ENCODE measurements at regions not wholly inside any gene's neighbourhood (a gene's known extent, or its start where the extent isn't known, plus 50 kb on each side); places are given as distances from the start of the nearest gene placed in this dataset.

- Mint-ChIP-seq H3K27ac (peak overlapping the region; percentile 64), H3K4me3 (no peak overlapping the region), H3K4me1 (peaks cover 38% of the 10 kb centered on the region), H3K27me3 (no peaks in the 10 kb centered on the region), H3K9me3 (peaks cover 6% of the 10 kb centered on the region), H3K36me3 (ENCODE audit: low read depth) (peaks cover 2% of the 10 kb centered on the region)
- TF ChIP-seq CTCF (IDR thresholded peaks at IDR 0.05), result no peak
- POLR2A ChIA-PET, result no interaction called here
- DNase-seq, result no peak
- intact Hi-C loops (cut with micrococcal nuclease), result no loop called here
- CTCF ChIA-PET, result no interaction called here
- no peak for ATAC-seq (ENCODE audit: low read depth)
These were observed 107.9 kb downstream of the FHDC1 start for GRCh38 chr4:153044036-153044435.

- H3K27me3 Mint-ChIP-seq, result no peaks in the 10 kb centered on the region
- H3K27ac Mint-ChIP-seq, result peak overlapping the region; percentile 82
- ATAC-seq (ENCODE audit: low read depth), result peak; percentile 86
- no peak for TF ChIP-seq CTCF (IDR thresholded peaks at IDR 0.05)
- peaks cover 6% of the 10 kb centered on the region for H3K9me3 Mint-ChIP-seq
- H3K4me3 Mint-ChIP-seq, result peak overlapping the region; percentile 29
- H3K4me1 Mint-ChIP-seq, result peaks cover 45% of the 10 kb centered on the region
- POLR2A ChIA-PET, result interaction anchor here (0.7 kb wide), 1 partner anchor 1404 kb away, joined by 3 read pairs; no protein-coding TSS in a partner anchor
- intact Hi-C loops (cut with micrococcal nuclease), result no loop called here
- CTCF ChIA-PET, result interaction anchor here (1.0 to 2.1 kb wide), 3 partner anchors 37 to 40 kb away, joined by 3 to 6 read pairs (median 3); no protein-coding TSS in a partner anchor
- peaks cover 2% of the 10 kb centered on the region for H3K36me3 Mint-ChIP-seq (ENCODE audit: low read depth)
- no peak for DNase-seq
These were observed 109.2 kb downstream of the FHDC1 start for GRCh38 chr4:153045111-153045982.

- ATAC-seq (ENCODE audit: low read depth) (no peak), DNase-seq (no peak)
- no peak overlapping the region for H3K4me3 Mint-ChIP-seq
- H3K4me1 Mint-ChIP-seq, result peaks cover 3% of the 10 kb centered on the region
- no peak for TF ChIP-seq CTCF (IDR thresholded peaks at IDR 0.05)
- ChIA-PET POLR2A (no interaction called here), CTCF (no interaction called here)
- H3K36me3 Mint-ChIP-seq (ENCODE audit: low read depth), result no peaks in the 10 kb centered on the region
- intact Hi-C loops (cut with micrococcal nuclease), result no loop called here
- peaks cover 27% of the 10 kb centered on the region for H3K27me3 Mint-ChIP-seq
- no peaks in the 10 kb centered on the region for H3K9me3 Mint-ChIP-seq
- H3K27ac Mint-ChIP-seq, result no peak overlapping the region
These were observed 122.5 kb downstream of the FHDC1 start for GRCh38 chr4:153058671-153059060.

GRCh38 chr4:153060196-153060595, 124.1 kb downstream of the FHDC1 start:
- peaks cover 3% of the 10 kb centered on the region for H3K4me1 Mint-ChIP-seq
- no peak for DNase-seq
- no peak overlapping the region for H3K4me3 Mint-ChIP-seq
- ChIA-PET CTCF (no interaction called here), POLR2A (no interaction called here)
- H3K36me3 Mint-ChIP-seq (ENCODE audit: low read depth), result no peaks in the 10 kb centered on the region
- no peak overlapping the region for H3K27ac Mint-ChIP-seq
- ATAC-seq (ENCODE audit: low read depth), result no peak
- H3K9me3 Mint-ChIP-seq, result no peaks in the 10 kb centered on the region
- intact Hi-C loops (cut with micrococcal nuclease), result no loop called here
- H3K27me3 Mint-ChIP-seq, result peaks cover 22% of the 10 kb centered on the region
- TF ChIP-seq CTCF (IDR thresholded peaks at IDR 0.05), result no peak

GRCh38 chr4:153061971-153062370, 125.8 kb downstream of the FHDC1 start:
- H3K27me3 Mint-ChIP-seq, result peaks cover 17% of the 10 kb centered on the region
- no peaks in the 10 kb centered on the region for H3K36me3 Mint-ChIP-seq (ENCODE audit: low read depth)
- ChIA-PET CTCF (no interaction called here), POLR2A (no interaction called here)
- no peaks in the 10 kb centered on the region for H3K9me3 Mint-ChIP-seq
- H3K4me3 Mint-ChIP-seq, result no peak overlapping the region
- H3K4me1 Mint-ChIP-seq, result no peaks in the 10 kb centered on the region
- no peak for ATAC-seq (ENCODE audit: low read depth)
- no peak for TF ChIP-seq CTCF (IDR thresholded peaks at IDR 0.05)
- intact Hi-C loops (cut with micrococcal nuclease), result no loop called here
- H3K27ac Mint-ChIP-seq, result no peak overlapping the region
- DNase-seq, result no peak
